ENCODE measurements at regions not wholly inside any gene's neighbourhood (a gene's known extent, or its start where the extent isn't known, plus 50 kb on each side); places are given as distances from the start of the nearest gene placed in this dataset.

DNA sequence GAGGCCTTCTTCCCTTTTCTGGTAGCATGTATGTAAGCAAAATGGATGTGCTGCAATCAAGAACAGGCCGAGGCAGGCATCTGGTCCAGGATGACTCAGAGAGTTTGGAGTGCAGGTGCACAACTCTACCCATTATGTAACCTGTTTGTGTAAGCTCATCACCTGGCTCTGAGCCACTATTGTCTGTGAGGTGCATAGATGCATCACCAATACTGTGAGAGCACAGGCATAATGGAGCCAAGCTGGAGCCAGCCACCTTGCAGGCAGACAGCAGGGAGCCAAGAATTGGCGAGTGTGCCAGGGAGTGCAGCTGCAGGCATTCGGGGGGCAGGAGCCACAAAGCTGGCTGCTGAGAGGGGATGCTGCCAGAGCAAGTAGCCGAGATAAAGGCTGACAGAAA lies 549.9 kb upstream of the RGS18 start:
- peak; percentile 97 for DNase-seq

DNA sequence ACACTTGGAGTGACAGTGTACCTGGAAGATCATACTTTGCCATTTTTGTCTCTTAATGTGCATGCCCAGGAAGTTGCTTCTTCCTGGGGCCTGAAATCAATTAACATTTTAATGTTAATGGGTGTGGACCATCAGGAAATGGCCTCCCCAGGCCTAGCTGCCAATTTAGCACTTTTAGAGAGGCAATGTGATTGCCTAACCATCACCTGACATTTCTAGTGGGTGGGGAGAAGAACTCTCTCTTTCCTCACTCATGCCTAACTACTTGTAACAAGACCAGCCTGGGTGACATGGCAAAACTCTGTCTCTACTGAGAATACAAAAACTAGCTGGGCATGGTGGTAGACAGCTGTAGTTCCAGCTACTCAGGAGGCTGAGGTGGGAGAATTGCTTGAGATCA lies 549.0 kb upstream of the RGS18 start:
- no peak for DNase-seq

DNA sequence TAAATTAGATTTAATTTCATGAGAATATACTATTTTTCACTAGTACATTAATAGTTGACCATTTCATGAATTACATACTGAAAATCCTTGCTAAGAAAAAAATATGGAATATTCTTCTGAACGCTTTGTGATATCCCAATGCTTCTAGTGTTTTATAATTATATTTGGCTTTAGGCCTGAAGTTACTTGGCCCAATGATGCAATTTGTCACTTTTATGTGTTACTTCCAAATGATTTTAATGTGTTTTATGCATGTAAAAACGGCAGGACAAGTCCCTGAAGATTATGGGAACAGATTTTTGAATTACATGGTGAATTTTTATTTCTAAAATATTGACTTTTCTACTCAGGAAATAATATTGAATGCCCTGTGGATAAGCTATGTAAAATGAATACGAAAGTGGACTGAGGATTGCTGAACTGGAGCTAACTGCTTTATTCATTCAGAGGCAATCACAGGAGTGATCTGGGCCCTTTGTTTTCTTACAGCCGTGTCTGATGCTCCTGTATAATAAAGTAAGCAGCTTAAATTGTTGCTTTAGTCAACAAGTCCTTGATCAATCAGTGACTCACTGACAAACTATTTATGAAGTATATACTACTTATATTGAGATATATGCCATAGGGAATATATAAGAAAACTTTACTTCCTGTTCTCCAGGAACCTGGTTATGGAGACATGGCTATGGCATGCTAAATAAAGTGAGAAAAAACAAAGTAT lies 543.0 kb upstream of the RGS18 start:
- DNase-seq, result no peak

DNA sequence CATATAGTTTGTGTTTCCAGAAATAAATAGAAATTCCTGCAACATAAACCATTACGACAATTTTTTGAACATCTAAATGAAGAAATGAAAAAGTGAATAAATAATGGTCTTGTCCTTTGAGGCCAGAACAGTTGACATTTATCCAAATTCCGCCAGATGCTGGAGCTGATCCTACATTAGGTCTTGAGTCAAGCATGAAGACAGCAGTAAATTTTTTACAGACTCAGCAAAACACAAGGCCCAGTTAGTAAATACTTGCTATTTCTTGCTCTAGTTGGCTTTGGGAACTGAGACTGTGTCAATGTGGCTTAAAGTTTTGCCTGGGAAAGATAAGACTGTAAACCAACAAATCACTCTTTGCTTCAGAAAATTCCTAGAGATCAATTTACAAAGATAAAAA lies 540.1 kb upstream of the RGS18 start:
- no peak for DNase-seq

DNA sequence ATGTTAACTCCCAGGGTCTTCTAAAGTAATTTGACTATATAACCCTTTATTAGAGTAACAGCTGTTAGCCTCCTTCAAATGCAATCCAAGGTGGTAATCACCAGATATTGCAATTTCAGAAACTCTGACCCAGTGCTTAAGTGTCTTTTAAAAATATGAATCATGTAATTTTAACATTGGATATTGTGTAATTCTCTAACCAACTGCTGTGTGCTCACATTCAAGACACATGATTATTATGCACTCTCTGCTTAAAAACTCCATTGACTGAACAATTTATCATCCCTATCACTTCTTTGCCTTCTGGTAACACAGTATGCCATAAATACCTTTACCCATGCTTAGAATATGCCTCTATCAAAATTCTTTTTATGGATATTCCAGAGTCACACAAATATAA lies 537.4 kb upstream of the RGS18 start:
- DNase-seq, result no peak

DNA sequence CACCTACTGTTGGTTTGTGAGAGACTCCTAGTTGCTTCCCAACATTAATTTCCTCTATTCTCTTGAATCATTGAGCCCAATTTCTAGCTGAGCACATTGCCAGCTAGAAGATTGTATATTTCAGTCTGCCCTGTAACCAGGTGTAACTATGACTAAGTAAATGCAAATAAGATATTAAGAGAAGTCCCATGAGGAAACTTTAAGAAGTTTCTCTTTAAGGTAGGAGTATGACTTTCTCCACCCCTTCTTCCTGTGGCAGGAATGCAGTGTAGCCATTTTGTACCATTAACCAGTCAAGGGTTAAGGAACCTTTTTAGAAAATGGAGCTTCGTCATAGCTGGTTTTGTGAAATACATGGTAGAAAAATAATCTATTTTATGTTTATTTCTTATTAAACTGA lies 534.2 kb upstream of the RGS18 start:
- DNase-seq, result no peak

DNA sequence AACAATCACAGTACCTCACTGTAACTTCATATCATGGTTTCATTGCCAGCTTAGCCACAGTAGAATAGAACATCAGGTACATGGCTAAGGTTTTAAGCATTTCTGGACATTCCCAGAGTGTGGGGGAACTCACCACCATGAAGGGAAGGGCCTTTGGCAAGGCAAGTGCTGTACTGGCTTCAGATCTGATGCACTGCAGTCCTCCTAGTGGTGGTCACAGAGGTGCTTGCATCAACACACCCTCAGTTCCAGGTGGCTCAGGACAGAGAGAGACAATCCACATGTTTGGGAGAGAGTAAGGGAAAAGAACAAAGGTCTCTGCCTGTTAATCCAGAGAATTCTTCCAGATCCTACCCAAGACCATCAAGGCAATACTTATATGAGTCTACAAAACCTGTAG lies 528.4 kb upstream of the RGS18 start:
- DNase-seq, result no peak

DNA sequence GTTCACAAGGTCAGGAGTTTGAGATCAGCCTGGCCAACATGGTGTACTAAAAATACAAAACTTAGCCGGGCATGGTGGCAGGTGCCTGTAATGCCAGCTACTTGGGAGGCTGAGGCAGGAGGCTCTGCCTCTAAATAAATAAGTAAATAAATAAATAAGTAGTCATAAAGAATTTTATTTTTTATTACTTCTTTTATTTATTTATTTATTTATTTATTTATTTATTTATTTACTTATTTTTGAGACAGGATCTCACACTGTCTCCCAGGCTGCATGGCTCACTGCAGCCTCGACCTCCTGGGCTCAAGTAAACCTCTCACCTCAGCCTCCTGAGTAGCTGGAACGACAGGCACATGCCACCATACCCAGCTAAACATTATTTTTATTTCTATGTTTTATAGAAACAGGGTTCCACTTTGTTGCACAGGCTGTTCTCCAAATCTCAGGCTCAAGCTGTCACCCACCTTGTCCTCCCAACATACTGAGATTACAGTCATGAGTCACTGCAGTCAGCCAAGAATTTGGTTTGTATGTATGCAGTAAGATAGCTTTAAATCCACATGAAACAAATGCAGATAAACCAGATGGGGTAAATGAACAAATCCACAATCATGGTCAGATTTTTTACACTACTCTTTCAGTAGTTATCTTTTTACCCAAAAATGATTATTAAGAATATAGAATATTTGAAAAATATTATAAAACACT lies 523.3 kb upstream of the RGS18 start:
- no peak for DNase-seq

DNA sequence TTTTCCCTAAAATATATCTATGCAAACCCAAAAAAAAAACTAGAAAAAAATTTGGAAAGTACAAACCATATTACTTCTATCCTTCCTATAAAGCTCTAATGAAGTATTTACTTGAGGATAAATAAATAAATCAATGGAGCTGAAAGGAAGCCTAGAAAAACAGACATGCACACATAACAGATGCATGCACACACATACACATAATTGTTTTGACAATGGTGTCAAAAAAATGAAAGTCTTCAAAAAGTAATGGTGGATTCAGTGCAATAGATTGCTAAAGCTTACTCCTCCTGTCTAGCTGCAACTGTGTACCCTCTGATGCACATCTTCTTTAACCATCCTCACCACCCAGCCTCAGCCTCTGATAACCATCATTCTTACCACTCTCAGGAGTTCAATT lies 521.9 kb upstream of the RGS18 start:
- no peak for DNase-seq

DNA sequence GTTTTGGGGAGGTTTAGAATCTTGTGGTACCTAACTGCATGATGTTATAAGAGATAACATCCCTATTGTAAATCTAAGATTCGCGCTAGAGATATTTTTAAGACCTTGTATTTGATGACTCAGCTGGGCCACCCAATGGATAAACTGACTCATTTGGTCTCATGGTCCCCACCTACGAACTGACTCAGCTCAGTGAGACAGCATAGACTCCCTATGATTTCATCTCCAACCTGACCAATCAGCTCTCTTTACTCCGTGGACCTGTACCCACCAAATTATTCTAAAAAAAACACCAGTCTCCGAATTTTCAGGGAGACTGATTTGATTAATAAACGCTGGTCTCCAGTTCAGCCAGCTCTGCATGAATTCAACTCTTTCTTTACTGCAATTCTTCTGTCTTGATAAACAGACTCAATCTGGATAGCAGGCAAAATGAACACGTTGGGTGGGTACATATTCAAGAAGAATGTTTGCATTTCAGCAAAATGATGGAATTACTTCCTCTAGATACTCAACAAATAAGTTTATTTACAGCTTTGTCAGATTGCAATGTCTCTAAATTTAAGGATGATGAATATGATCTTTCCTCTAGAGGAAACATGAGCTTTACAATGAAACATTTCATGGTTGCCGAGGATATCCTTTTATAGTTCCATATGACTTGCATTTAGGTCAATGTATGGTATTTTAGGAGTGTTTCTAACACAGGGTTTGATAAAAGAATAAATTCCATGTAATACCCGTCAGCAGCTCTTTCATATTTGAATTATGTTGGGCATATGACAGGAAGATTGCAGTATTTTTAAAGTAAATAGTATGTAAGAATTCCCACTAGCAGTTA lies 516.6 kb upstream of the RGS18 start:
- no peak for DNase-seq

DNA sequence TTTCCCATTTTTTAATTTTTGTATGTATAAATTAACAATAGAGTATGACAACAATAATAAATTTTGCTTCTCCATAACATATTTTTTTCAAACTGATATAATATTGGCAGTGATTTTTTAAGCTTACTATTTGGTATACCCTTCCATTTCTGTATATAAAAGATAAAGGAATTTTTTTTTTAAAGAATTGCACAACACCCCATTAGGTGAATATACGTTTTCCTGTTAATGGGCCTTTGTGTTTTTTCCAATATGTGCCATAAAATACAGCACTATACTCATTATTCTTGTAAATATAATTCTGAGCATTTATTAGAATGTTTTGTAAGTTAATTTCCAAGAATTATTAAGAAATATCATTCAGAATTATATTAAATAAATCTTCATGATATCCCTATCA lies 515.2 kb upstream of the RGS18 start:
- DNase-seq, result no peak

DNA sequence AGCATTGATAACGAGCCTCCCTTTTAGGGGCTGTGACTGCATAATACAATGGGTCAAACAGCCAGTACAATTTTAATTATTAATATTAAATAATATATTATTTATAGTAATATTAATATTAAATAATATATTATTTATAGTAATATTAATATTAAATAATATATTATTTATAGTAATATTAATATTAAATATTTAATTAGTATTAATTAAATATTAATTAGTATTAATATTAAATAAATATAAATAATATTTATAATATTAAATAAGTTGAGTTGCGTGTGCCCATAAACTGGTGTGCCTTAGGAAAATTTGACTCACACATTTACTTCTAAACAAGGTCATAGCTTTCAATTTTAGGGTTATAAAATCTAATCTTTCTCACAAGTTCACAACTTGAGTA lies 509.3 kb upstream of the RGS18 start:
- no peak for DNase-seq

DNA sequence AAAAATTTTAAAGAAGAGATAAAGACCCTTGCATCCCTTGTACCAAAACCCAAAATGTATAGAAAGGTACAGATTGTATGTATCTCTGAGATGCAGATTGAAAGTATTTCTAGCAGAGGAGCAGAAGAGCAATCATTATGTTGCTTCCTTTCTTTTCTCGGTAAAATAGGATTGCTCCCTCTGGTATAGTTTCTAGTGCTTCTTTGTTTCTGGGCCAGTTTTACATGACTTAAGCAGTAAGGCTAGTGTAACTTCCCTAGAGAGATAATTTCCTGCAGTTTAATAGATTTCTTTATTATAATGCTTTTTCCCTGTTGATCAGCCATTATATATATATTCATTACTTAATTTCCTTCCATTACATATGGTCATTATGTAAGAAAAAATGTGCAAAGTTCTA lies 496.2 kb upstream of the RGS18 start:
- no peak for DNase-seq

DNA sequence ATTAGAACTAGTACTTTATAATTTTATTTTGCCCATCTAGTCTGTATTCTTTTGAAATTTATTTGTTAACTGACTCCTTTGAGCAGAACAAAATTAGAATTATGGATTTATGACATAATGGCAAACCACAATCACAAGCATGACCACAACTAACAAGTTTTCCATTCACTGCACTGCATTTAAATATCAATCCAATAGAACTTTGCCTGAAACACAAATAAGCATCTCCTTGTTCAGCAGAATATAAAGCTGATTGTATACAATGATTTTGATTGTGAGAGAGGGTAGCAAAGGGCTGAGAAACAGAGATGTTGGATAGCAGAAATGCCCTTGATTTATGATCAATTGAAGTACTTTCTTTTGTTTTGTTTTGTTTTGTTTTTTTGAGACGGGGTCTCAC lies 495.5 kb upstream of the RGS18 start:
- no peak for DNase-seq

DNA sequence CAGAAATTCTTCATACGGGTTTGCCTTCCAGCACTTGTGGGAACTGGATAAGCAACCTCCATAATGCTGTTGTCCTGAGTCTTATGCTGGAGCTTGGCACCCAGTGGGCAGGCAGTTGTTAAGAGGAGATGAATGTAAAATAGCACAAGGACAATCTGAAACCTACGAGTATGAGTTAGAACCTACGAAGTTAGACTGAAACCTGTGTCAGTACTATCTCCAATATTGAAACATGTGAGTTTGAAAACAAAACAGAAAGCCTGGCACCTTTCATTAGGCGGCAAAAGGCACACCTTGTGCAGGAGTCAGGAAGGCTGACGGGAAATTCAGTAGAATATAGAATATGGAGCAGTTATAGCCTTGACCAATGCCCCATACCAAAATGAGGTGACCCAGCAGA lies 489.7 kb upstream of the RGS18 start:
- no peak for DNase-seq

DNA sequence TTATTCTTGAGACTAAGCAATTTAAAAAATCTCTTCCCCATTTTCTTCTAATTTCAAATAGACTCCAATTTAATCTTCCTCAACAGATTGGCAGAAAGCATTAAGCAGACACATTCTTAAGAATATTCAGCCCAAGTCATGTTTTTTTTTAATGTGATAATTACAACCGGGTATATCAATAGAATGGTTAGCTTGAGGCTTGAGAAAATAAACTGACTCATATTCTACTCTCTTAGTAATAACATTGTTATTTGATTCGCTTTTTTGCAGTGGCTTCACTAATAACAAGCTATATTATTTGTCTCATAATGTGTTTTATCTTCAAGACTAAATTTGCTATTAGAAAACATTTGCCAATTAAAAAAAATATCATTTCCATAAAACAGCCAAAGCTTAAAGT lies 488.6 kb upstream of the RGS18 start:
- DNase-seq, result no peak

DNA sequence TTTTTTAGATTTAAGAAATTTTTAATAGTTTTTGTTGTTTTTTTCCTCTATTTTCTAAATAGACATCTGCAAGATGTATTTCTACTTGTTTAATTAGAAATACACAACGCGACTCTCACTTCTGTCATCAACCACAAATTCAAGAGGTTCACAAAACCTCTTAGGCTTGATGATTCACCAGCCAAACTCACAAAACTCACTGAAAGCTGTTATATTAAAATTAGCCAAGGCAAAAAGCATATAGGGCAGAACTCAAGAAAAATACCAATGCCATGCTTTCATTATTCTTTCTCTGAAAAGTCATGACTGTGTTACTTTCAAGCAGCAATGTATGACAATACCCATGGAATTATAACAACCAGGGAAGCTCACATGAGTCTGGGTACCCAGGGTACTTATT lies 487.0 kb upstream of the RGS18 start:
- no peak for DNase-seq

DNA sequence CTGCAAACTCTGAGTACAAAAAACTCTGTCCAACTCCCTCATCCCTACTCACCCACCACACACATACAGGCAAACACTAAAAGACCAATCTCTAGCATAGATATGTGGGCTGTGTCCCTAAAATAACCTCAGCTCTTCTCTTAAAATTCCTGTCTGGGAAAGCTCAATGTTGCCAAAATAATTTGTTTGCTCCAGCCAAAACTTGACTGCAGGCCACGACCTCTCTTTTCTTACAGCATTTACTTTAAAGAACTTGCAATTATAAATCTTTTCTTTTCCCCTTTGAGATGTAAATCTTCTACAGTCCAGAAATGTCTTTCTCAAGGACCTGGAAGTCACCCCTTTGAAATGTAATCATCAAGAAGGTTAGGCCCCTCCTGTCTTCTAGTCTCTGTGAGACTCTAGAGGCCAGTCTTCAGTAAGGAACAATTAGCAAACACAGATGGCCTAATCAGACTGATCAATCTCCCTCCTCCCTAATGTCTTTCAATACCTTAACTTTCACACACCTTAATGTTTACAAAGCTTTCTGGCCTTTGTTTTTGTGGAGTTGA lies 483.6 kb upstream of the RGS18 start:
- DNase-seq, result no peak

DNA sequence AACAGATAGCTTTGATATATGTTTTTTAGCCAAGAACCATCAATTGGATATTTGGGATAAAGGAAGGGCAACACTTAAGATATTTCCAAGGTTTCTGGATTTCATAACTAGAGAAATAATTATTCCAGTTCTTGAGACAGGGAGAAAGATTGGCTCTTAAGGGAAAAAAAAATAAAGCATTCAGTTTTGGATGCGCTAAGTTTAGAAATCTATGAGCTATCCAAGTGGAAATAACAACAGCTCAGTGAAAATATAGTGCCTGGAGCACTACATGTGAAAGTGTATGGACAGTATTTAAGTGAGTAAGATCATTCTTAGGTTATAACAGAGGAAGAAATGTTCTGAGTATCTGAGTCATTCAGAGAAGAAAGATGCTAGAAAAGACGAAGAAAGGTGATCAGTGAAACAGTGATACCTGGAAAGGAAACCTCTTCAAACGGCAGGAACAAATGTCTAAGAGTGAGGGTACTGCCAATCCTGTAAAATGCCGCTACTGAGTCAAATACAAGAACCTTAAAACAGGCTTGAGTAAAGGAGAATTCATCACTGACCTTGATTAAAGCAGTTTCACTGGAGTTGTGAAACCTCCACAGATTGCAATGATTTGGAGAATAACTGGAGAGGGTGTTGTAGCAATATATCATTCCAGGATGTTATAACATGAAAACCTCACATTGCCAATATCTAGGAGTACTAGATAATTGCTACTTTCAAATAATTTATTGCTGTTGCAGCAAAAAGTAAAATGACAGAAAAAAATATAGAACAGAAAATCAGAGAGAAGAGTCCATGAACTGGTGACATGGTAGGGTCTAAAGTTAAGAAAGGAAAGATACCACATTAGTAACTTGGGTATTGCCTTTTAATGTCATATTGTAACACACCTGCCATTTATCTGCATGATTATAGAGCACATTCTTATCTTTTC lies 482.1 kb upstream of the RGS18 start:
- no peak for DNase-seq

DNA sequence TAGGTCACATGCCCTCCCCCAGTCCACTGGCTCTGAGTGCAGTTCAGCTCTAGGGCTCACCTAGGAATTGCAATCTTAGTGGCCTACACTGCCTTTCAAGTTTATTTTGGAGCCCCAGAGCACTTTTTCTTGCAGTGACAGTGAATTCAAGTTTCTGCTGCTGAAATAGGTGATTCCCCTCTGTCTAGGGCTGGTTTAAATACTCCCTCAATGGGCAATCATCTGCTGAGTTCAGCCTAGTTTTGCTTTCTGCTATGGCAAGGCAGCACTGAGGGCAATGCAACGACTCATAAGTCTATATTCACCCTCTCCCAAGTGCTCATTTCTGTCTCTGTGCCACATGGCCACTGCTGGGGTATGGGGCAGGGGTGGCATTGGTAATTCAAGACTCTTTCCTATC lies 472.6 kb upstream of the RGS18 start:
- no peak for DNase-seq

DNA sequence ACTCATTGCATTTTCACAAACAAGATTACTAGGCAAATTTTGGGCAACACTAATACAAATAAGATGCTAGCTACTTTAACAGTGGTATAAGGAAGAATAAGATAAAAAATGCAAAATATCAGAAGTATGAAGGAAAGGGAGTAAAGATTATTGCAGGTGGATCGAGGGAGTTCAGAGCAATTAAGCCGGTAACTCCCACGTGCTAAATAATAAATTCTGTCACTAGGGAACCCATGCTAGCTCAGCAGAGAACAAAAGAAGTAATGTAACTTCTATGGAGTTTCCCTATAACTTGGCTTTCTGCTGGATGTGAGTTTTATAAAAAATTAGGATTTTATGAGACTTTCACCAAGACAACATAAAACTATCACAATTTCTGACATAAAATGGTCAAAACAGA lies 470.5 kb upstream of the RGS18 start:
- DNase-seq, result no peak

DNA sequence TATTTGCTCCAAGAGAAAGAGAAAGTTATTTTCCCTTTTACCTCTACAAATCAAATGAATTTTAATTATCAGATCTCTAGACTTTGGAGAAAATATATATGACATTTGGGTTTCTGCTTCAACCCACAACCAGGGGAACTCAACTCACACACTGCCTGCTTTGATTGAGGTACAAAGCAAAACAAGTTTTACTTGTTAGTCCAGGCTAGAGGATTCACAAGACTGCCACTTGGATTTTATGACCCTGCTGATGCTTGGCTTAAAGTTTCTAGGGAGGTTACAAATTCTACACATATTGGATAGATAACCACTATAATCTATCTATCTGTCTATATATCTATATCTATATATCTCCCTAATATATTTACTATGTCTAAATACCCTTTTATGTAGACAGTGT lies 467.3 kb upstream of the RGS18 start:
- no peak for DNase-seq

DNA sequence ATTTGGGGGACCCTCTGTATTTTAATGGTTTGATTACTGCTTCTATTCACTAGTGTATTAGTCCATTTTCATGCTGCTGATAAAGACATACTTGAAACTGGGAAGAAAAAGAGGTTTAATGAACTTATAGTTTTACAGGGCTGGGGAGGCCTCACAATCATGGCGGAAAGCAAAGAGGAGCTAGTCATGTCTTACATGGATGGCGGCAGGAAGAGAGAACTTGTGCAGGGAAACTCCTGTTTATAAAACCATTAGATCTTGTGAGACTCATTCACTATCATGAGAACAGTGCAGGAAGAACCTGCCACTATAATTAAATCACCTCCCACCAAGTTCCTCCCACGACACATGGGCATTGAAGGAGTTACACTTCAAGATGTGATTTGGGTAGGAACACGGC lies 464.5 kb upstream of the RGS18 start:
- no peak for DNase-seq

All from NCI-H345 (cell line).